HG03095 (cell line): ENCODE measurements at regions not wholly inside any gene's neighbourhood (a gene's known extent, or its start where the extent isn't known, plus 50 kb on each side); places are given as distances from the start of the nearest gene placed in this dataset.

Source experiments
- ATAC-seq: cut with Tn5 transposase; IDR thresholded peaks from one replicate; pipeline ENCODE4 v1.9.1; 2021; ENCODE audit warnings: moderate library complexity; ENCODE audit not compliant: unreplicated experiment

- no peak for ATAC-seq
Observed at GRCh38 chr13:91178099-91178498, 169.4 kb upstream of the MIR17HG start.

DNA sequence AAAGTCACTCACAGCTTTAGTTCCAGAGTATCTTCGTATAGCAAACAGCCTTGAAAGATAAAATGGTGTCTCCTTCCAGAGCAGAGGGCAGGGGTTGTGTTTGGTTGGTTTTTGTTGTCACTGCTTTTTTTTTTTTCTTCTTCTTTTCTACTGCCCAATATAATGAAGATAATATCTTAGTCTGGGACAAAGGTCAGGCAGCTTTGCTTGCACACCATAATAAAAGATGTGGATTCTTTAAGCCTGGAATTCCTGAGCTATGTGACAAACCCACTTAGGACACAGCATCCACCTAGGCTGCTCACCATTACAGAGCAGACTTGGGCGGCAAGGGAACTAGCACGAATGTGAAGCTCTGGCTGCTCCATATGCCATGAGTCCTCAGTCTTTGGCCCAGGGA lies 165.6 kb upstream of the MIR17HG start:
- no peak for ATAC-seq

- no peak for ATAC-seq
Observed at GRCh38 chr13:91184244-91184926, 163.1 kb upstream of the MIR17HG start.

DNA sequence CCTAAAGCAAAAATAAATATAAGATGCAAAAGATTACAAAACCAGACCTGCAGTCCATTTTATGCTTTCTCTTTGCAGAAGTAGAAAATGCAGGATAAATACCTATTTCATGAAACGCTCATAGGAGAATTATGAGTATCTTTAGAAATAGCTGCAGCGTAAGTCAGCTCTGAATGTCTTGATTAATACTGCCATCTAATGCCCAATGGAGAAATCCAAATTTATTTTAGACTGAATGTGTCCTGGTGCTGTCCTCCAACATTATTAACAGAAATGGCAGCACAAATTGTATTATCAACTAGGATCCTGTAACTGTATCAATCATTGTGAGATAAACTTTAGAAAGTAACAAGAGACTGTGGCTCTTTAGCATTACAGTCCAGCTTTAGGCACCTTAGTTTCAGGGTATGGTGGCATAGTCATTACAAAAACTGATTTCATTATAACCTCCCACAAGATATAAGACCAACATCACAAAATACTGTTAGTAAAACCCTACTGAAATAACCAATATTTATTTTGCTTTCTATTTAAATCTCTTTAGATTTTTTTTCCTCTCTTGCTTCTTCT lies 162.1 kb upstream of the MIR17HG start:
- ATAC-seq: no peak

- no peak for ATAC-seq
Observed at GRCh38 chr13:91187522-91187921, 160.0 kb upstream of the MIR17HG start.

DNA sequence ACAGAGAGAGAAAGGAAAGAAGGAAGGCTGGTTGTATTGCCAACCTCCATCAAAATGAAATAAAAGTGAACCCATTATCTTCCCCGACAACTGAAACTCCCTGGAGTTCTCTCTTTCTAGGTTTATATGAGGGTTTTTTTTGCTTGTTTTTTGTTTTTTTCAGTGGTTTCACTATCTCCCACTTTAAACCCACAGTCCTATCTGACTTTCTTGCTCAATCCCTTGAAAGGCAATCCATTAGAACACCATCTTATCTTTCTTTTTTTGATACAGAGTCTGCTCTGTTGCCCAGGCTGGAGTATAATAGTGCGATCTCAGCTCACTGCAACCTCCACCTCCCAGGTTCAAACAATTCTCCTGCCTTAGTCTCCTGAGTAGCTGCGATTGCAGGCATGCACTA lies 158.0 kb upstream of the MIR17HG start:
- no peak for ATAC-seq

GRCh38 chr13:91193358-91193757 lies 154.1 kb upstream of the MIR17HG start:
- ATAC-seq: no peak

- no peak for ATAC-seq
Observed at GRCh38 chr13:91195789-91196188, 151.7 kb upstream of the MIR17HG start.

GRCh38 chr13:91196958-91197357 lies 150.5 kb upstream of the MIR17HG start:
- no peak for ATAC-seq

DNA sequence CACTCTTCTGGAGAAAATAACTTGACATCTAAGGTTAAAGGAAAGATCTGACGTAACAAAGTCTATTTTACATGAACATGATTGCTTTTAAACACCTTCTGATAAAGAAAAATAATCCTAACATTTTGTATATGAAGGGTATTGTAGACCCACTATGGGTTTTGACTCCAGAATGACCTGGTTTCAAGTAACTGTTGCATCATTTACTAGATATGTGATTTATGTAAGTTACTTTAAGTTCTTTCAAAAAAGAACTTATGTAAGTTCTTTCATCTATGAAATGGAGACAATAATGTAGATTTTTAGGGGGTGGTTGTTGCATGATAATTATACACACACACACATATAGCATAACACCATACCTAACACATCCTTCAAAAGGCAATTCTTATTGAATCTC lies 147.6 kb upstream of the MIR17HG start:
- no peak for ATAC-seq

- no peak for ATAC-seq
Observed at GRCh38 chr13:91200486-91200885, 147.0 kb upstream of the MIR17HG start.

GRCh38 chr13:91203430-91203829 lies 144.1 kb upstream of the MIR17HG start:
- ATAC-seq: no peak

DNA sequence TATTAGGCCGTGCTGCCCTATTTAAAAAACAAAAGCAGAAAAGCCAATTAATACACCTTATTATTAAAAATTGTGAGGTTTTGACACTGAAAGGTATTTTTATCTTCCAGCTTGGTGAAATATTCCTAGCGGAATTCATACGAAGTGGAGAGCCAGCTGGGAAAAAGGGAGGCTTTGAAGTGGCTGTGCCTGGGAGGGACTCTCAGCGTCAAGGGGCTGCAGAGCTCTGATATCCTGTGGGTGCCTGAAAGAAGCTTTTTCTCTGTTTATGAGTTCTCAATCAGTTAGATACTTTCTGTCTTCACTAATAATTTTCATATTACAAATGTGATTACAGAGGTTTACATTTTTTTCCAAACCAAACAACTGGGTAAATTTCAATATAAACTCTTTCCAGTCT lies 140.2 kb upstream of the MIR17HG start:
- no peak for ATAC-seq

DNA sequence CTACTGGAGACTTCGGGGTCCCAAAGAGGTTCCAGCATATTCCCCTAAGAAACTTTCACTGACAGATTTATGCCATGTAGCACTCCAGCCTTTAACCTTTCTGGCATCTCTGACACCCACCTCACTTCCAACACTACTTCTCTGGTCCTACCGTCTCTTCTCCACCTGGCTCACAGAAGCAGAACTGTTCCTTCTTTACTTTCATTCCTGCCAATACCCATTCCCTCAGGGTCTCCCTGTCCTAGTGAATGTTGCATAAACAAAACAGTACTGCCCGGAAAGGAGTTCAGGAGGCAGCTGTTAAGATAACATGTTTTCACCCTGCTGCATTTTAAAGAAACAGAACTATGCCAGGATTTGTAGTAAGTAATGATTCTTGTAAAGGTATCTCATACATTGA lies 136.0 kb upstream of the MIR17HG start:
- no peak for ATAC-seq

DNA sequence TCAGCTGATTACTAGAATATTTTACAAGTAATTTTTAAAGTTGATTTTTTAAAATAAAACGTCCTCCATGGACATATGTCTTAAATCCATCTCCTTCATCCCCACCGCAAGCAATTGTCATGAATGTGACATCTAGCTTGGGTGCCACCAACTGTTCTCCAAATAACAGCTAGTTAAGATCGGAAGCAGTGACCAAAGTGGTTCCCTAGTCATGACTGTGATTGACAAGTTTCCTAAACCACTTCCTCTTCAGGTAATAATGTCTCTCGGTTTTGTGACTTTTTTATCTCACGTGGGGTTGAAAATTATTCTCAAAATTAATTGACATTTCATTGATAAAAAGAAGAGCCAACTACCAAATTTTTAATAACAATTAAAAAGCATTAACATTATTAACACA lies 135.3 kb upstream of the MIR17HG start:
- ATAC-seq: no peak

GRCh38 chr13:91214031-91214430 lies 133.5 kb upstream of the MIR17HG start:
- ATAC-seq: no peak

GRCh38 chr13:91216928-91217700 lies 130.4 kb upstream of the MIR17HG start:
- ATAC-seq: no peak

GRCh38 chr13:91219201-91219600 lies 128.3 kb upstream of the MIR17HG start:
- no peak for ATAC-seq

- no peak for ATAC-seq
Observed at GRCh38 chr13:91220872-91221271, 126.6 kb upstream of the MIR17HG start.

DNA sequence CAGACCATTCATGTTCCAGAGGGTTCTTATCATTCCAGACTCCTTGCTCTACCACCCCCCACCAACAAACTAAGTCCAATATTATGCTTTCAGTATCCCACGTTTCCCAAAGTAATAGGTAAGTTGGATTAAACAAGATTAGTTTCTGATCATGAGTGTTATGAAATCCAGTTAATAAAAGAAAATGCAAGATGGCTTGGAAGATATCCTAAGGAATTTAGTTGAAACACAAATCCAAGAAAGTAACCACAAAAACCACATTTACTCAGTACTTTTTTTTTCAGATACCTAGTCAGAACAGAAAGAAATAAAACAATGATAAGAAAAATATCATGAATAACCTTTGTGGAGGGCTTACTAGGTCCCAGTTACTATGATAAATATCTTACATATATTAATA lies 119.4 kb upstream of the MIR17HG start:
- no peak for ATAC-seq

DNA sequence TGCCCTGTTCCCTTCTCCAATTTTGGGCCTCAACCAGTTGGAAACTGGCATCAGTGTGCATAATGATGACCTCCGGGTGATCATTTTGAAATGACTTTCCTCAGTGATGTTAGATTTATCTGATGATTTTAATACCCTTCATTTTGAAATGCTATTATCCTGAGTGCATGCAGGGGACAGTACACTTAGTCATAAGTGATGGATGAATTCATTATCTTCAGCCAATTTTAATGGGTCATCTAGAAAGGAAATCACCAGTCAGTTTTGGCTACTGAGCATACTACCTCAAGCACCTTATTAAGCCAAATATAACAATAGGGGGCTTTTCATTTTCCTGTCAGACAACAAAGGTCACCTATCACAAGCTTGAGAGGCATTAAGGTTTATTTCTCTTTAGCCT lies 118.5 kb upstream of the MIR17HG start:
- no peak for ATAC-seq

DNA sequence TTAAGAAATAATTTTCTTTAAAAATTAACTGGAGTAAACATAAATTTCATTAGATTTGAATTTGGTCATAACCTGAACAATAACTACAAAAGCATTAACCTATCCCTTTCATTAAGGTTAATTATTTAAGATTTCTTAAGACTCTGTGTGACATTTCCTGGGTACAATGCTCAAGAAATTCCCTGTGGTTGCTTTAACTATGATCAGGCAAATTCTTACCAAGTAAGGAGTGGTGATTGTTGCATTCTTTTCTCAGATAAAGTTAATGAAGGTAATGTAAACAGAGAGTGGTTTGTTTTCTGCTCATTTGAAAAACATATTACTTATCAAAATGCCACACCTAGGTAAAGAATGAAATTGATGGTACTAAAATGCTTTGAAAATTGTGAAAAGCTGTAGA lies 114.8 kb upstream of the MIR17HG start:
- no peak for ATAC-seq
